Neural cell (in vitro differentiated cells): ENCODE measurements at regions not wholly inside any gene's neighbourhood (a gene's known extent, or its start where the extent isn't known, plus 50 kb on each side); places are given as distances from the start of the nearest gene placed in this dataset.

ENCODE experiments used
- H2AFZ ChIP-seq: fragments of 200-600, 300-800 bp; sonication (generic), shearing (Covaris generic); 2 replicates; pipeline ENCODE4 v1.6.0; 2014; ENCODE audit warnings: low read depth, mild to moderate bottlenecking, antibody characterized with exemption, low read length, moderate library complexity
- H3F3A ChIP-seq: fragments of 200-600 bp; shearing (Covaris generic); 2 replicates; pipeline ENCODE4 v1.6.1; 2016; ENCODE audit warnings: mild to moderate bottlenecking, moderate library complexity, mixed read lengths, antibody characterized with exemption, low read length; ENCODE audit not compliant: insufficient read depth, poor library complexity, severe bottlenecking
- H3K27ac ChIP-seq: fragments of 200-600, 300-800 bp; sonication (generic), shearing (Covaris generic); 2 replicates; pipeline ENCODE4 v1.5.1; 2014; ENCODE audit warnings: mild to moderate bottlenecking, low read length, moderate library complexity
- H3K27me3 ChIP-seq: fragments of 300-800, 200-600 bp; sonication (generic), shearing (Covaris generic); 2 replicates; pipeline ENCODE4 v1.6.0; 2014; ENCODE audit warnings: mild to moderate bottlenecking, low read depth, low read length, moderate library complexity; ENCODE audit not compliant: insufficient read depth
- H3K36me3 ChIP-seq: fragments of 300-800, 200-600 bp; sonication (generic), shearing (Covaris generic); 2 replicates; pipeline ENCODE4 v1.5.1; 2014; ENCODE audit warnings: mild to moderate bottlenecking, antibody characterized with exemption, low read length, moderate library complexity; ENCODE audit not compliant: insufficient read depth
- H3K4me2 ChIP-seq: fragments of 300-800, 200-600 bp; sonication (generic), shearing (Covaris generic); 2 replicates; pipeline ENCODE4 v1.6.0; 2014; ENCODE audit warnings: mild to moderate bottlenecking, low read length
- H3K4me3 ChIP-seq: fragments of 300-800, 200-600 bp; sonication (generic), shearing (Covaris generic); 2 replicates; pipeline ENCODE4 v1.5.1; 2014; ENCODE audit warnings: mild to moderate bottlenecking, low read length, moderate library complexity
- H3K79me2 ChIP-seq: fragments of 200-600 bp; shearing (Covaris generic); replicated peaks from 2 replicates; pipeline ENCODE4 v1.6.0; 2014; ENCODE audit warnings: mild to moderate bottlenecking, low read length, moderate library complexity; ENCODE audit not compliant: insufficient read depth
- H3K9ac ChIP-seq: fragments of 300-800, 200-600 bp; sonication (generic), shearing (Covaris generic); 2 replicates; pipeline ENCODE4 v1.6.1; 2016; ENCODE audit warnings: mild to moderate bottlenecking, low read length, mixed read lengths
- H3K9me2 ChIP-seq: fragments of 200-600 bp; shearing (Covaris generic); 2 replicates; pipeline ENCODE4 v1.6.1; 2016; ENCODE audit warnings: mild to moderate bottlenecking, low read length, mixed read lengths; ENCODE audit not compliant: insufficient read depth
- H3K9me3 ChIP-seq: fragments of 200-600, 300-800 bp; sonication (generic), shearing (Covaris generic); 2 replicates; pipeline ENCODE4 v1.6.1; 2016; ENCODE audit warnings: mild to moderate bottlenecking, mixed run types, low read length, moderate library complexity, mixed read lengths
- H4K20me1 ChIP-seq: fragments of 200-600 bp; shearing (Covaris generic); 2 replicates; pipeline ENCODE4 v1.6.1; 2016; ENCODE audit warnings: mild to moderate bottlenecking, mixed run types; ENCODE audit not compliant: insufficient read depth
- EP300 ChIP-seq: fragments of 450-650 bp; conservative IDR thresholded peaks from 2 replicates; pipeline ENCODE4 v1.6.1; 2014; ENCODE audit warnings: antibody characterized with exemption, mild to moderate bottlenecking, moderate library complexity; ENCODE audit not compliant: poor library complexity, severe bottlenecking
- EZH2 ChIP-seq: fragments of 200-600, 300-800 bp; shearing (Covaris generic), sonication (generic); IDR thresholded peaks from 2 replicates; pipeline ENCODE4 v1.6.1; 2014; ENCODE audit warnings: antibody characterized with exemption, low read length, borderline replicate concordance, mild to moderate bottlenecking; ENCODE audit not compliant: insufficient read depth, poor library complexity, severe bottlenecking
- MXI1 ChIP-seq: fragments of 450-650 bp; conservative IDR thresholded peaks from 2 replicates; pipeline ENCODE4 v1.6.1; 2014; ENCODE audit warnings: antibody characterized with exemption, mild to moderate bottlenecking; ENCODE audit not compliant: poor library complexity, severe bottlenecking
- POLR2AphosphoS5 ChIP-seq: IDR thresholded peaks from 2 replicates; pipeline ENCODE4 v1.6.1; 2012
- RAD21 ChIP-seq: fragments of 450-650 bp; conservative IDR thresholded peaks from 2 replicates; pipeline ENCODE4 v1.6.1; 2014; ENCODE audit warnings: antibody characterized with exemption, mild to moderate bottlenecking, moderate library complexity
- SMC3 ChIP-seq: fragments of 450-650 bp; conservative IDR thresholded peaks from 2 replicates; pipeline ENCODE4 v1.6.1; 2014; ENCODE audit warnings: antibody characterized with exemption, mild to moderate bottlenecking, moderate library complexity; ENCODE audit not compliant: poor library complexity
- TAF1 ChIP-seq: IDR thresholded peaks from 2 replicates; pipeline ENCODE4 v1.6.1; 2012; ENCODE audit warnings: low read depth
- TF ChIP-seq, protein P1 (sequence below): fragments of 450-650 bp; IDR thresholded peaks from 2 replicates; pipeline ENCODE4 v1.5.1; 2014; ENCODE audit warnings: antibody characterized with exemption, mild to moderate bottlenecking, moderate library complexity; ENCODE audit not compliant: poor library complexity, severe bottlenecking
- TF ChIP-seq, protein P2 (sequence below): IDR thresholded peaks from 2 replicates; pipeline ENCODE4 v1.6.1; 2012; ENCODE audit warnings: borderline replicate concordance

DNA sequence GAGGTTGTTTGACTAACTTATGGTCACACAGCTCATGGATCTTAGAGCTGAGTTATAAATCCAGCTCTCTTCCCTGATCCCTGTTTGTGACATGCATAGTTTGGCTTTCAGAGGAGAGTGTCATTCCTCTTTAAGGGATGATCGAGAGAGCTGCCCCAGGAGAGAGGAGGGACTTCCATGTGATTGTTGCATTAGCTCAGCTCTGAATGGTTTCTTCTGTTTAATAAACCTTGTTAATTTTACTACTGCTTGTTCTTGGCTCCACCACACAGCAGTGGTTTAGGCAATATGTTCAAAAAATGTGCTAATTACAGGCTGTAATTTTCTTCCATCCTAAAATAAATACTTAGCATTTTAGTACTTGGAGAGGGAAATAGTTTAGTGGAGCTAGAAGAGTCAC is 152.5 kb downstream of the C12orf75 start:
- Histone ChIP-seq H3F3A (no peaks in the 10 kb centered on the region), H3K4me2 (no peak overlapping the region), H4K20me1 (no peaks in the 10 kb centered on the region), H3K4me3 (no peak overlapping the region), H3K27me3 (no peaks in the 10 kb centered on the region), H3K9me3 (no peaks in the 10 kb centered on the region), H3K27ac (no peak overlapping the region), H3K79me2 (no peaks in the 10 kb centered on the region), H3K9ac (no peak overlapping the region), H3K9me2 (no peaks in the 10 kb centered on the region), H3K36me3 (no peaks in the 10 kb centered on the region), H2AFZ (no peak overlapping the region)
- TF ChIP-seq, protein P1, sequence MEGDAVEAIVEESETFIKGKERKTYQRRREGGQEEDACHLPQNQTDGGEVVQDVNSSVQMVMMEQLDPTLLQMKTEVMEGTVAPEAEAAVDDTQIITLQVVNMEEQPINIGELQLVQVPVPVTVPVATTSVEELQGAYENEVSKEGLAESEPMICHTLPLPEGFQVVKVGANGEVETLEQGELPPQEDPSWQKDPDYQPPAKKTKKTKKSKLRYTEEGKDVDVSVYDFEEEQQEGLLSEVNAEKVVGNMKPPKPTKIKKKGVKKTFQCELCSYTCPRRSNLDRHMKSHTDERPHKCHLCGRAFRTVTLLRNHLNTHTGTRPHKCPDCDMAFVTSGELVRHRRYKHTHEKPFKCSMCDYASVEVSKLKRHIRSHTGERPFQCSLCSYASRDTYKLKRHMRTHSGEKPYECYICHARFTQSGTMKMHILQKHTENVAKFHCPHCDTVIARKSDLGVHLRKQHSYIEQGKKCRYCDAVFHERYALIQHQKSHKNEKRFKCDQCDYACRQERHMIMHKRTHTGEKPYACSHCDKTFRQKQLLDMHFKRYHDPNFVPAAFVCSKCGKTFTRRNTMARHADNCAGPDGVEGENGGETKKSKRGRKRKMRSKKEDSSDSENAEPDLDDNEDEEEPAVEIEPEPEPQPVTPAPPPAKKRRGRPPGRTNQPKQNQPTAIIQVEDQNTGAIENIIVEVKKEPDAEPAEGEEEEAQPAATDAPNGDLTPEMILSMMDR: no peak
- no peak for TF ChIP-seq POLR2AphosphoS5
- TF ChIP-seq, protein P2, sequence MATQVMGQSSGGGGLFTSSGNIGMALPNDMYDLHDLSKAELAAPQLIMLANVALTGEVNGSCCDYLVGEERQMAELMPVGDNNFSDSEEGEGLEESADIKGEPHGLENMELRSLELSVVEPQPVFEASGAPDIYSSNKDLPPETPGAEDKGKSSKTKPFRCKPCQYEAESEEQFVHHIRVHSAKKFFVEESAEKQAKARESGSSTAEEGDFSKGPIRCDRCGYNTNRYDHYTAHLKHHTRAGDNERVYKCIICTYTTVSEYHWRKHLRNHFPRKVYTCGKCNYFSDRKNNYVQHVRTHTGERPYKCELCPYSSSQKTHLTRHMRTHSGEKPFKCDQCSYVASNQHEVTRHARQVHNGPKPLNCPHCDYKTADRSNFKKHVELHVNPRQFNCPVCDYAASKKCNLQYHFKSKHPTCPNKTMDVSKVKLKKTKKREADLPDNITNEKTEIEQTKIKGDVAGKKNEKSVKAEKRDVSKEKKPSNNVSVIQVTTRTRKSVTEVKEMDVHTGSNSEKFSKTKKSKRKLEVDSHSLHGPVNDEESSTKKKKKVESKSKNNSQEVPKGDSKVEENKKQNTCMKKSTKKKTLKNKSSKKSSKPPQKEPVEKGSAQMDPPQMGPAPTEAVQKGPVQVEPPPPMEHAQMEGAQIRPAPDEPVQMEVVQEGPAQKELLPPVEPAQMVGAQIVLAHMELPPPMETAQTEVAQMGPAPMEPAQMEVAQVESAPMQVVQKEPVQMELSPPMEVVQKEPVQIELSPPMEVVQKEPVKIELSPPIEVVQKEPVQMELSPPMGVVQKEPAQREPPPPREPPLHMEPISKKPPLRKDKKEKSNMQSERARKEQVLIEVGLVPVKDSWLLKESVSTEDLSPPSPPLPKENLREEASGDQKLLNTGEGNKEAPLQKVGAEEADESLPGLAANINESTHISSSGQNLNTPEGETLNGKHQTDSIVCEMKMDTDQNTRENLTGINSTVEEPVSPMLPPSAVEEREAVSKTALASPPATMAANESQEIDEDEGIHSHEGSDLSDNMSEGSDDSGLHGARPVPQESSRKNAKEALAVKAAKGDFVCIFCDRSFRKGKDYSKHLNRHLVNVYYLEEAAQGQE: no peak
- TF ChIP-seq EP300: no peak
- no peak for TF ChIP-seq MXI1
- no peak for TF ChIP-seq TAF1
- no peak for TF ChIP-seq SMC3

DNA sequence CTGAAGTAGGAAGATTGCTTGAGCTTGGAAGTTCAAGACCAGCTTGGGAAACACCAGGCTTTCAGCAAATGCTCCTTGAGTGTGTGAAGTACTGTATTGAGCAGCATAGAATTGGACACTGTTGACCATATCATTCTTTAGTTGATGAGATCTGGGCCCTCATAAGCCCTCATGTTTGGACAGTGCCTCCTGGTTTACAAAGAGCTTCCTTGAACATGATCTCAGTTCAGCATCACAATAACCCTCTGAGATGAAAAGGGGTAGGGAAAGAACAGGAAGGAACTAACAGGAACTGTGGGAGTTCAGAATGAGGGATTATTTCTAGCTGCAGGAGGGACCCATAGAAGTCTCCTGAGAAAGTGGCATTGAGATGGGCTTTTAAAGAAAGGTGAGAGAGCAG is 153.2 kb downstream of the C12orf75 start:
- Histone ChIP-seq H3K79me2 (no peaks in the 10 kb centered on the region), H3K9me3 (no peaks in the 10 kb centered on the region), H3K4me2 (no peak overlapping the region), H3F3A (no peaks in the 10 kb centered on the region), H2AFZ (no peak overlapping the region), H3K27ac (no peak overlapping the region), H3K27me3 (no peaks in the 10 kb centered on the region), H3K36me3 (no peaks in the 10 kb centered on the region), H3K9me2 (no peaks in the 10 kb centered on the region), H4K20me1 (no peaks in the 10 kb centered on the region), H3K9ac (no peak overlapping the region), H3K4me3 (no peak overlapping the region)
- TF ChIP-seq RAD21: no peak
- no peak for TF ChIP-seq MXI1
- no peak for TF ChIP-seq SMC3
- no peak for TF ChIP-seq EP300
- TF ChIP-seq EZH2: no peak
- TF ChIP-seq TAF1: no peak
- no peak for TF ChIP-seq POLR2AphosphoS5
- TF ChIP-seq, protein P2: no peak
- TF ChIP-seq, protein P1: no peak
